Iris pigment epithelial cell (primary cell): ENCODE measurements at regions not wholly inside any gene's neighbourhood (a gene's known extent, or its start where the extent isn't known, plus 50 kb on each side); places are given as distances from the start of the nearest gene placed in this dataset.

Experiments
- DNase-seq: peaks from one replicate; pipeline ENCODE4 v3.0.0-alpha.2; 2011; ENCODE audit warnings: low read depth

GRCh38 chr2:15826273-15826717 is 114.1 kb upstream of the MYCN start:
- DNase-seq = no peak

- DNase-seq = no peak
Measured at GRCh38 chr2:15827001-15827400, 113.3 kb upstream of the MYCN start.

DNA sequence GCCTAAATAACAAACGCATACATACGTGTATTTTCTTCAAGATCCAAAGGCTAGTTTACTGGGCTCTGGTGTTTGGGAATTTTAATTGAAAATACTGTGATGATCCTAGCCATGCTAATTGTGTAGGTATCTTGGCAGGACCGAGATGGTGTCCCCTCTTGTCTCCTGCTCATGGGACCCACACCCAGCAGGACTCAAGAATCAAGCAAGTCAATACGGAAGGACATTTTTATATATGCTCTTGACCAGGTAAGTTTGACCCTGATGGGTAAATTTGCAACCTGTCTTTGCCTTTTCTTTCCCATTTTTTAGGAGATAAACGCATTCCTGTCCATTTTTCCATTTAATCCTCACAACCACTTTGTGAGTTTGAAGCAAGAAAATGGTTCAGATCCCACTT is 111.8 kb upstream of the MYCN start:
- no peak for DNase-seq

DNA sequence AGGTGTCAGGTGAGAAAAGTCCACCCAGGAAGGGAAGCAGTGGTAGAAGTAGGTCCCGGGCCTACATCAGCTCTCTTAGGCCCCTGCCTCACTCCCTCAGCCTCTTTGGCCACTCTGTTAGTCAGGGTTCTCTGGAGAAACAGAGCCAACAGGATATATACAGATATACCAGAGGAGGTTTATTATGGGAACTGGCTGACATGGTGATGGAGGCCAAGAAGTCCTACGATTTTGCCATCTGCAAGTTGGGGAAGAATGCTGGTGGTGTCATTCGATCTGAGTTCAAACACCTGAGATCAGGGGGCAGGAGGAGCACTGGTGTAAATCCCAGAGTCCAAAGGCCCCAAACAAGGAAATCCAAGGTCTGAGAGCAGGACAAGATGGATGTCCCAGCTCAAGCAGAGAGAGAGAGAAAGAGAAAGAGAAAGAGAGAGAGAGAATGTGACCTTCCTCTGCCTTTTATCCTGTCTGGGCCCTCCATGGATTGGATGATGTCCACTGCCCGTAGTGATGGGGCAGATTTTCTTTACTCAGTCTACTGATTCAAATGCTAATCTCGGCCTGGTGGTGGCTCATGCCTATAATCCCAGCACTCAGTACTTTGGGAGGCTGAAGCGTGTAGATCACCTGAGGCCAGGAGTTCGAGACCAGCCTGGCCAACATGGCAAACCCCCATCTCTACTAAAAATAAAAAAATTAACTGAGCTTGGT is 111.1 kb upstream of the MYCN start:
- no peak for DNase-seq

DNA sequence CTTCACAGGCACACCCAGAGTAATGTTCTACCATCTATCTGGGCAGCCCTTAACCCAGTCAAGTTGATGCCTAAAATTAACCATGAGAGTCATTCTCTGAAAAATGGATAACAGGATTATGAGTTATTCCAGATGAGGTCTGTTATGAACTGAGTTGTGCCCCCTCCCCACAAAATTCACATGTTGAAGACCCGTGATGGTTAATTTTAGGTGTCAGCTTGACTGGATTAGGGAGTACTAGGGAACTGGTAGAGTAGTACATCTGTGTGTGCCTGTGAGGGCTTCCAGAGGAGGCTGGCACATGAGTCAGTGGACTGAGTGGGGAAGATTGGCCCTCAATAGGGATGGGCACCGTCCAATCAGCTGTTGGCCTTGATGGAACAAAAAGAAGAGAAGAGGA is 110.4 kb upstream of the MYCN start:
- no peak for DNase-seq

DNA sequence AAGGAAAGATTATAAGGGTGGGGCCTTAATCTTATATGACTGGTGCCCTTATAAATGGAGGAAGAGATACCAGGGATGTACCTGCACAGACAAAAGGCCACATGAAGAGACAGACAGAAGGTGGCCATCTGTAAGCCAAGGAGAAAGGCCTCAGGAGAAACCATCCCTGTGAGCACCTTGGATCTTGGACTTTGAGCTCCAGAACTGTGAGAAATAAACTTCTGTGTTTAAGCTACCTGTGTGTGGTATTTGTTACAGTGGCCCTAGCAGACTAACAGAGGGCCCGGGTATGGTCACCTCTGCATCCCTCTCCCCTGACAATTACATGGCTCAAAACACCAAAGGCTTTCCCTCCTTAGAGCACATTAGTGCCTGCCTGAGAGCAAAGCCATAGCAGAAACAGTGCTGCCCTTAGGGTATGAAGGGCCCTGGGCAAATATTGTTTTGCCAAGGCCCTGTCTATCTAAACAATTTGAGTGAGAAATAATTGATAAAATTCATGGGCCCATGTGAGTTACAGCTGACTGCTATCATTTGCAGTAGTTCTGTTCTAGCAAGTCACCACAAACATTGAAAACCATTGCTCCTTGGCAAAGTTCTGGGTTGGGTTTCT is 109.3 kb upstream of the MYCN start:
- no peak for DNase-seq

DNA sequence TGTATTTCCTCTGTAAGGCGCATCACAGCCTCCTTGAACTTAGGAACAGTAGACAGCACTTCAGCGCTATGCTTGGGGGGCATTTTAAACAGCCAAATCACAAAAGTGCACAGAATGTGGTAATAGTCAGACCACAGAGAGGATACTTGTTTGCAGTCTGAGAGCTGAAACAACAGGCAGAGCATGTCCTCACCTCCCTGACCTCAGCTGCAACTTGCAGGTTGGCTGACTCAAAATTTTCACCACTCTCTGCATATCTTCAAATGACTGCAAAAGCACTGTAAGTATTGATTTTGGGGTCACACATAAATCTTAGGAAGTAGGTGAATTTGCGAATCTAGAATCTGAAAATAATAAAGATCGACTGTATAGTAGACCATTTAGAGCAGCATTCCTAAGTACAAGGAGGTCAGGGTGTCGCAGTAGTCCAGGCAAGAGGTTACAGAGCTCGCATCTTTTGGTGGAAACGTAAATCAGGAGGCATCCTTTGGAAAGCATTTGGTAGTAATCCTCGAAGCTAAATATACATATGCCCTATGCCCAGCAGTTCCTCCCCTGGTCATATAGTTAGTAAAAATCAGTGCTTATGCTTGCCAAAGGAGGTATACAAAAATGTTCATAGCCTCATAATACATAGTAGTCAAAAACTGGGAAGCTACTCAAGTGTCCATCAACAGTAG is 108.2 kb upstream of the MYCN start:
- DNase-seq = no peak

GRCh38 chr2:15832849-15833680 is 107.3 kb upstream of the MYCN start:
- no peak for DNase-seq

- no peak for DNase-seq
Measured at GRCh38 chr2:15833731-15834130, 106.6 kb upstream of the MYCN start.

DNA sequence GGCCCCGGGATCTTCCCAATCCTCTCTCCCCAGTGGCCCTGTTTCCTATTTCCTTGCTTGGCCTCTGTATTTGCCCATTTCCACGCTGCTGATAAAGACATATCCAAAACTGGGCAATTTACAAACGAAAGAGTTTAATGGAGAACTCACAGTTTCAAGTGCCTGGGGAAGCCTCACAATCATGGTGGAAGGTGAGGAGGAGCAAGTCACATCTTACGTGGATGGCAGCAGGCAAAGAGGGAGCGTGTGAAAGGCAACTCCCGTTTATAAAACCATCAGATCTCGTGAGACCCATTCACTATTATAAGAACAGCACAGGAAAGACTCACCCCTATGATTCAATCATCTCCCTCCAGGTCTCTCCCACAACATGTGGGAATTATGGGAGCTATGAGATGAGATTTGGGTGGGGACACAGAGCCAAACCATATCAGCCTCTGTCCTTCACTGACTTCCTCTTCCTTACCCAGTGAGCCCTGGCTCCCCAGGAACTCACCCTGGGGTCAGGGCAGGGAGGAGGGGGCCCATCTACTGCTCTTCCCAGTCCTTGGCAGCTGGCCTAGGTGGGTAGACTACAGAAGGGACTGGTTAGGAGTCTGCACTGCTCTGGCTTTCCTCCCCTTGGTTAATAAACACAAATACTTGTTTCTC is 105.8 kb upstream of the MYCN start:
- no peak for DNase-seq

DNA sequence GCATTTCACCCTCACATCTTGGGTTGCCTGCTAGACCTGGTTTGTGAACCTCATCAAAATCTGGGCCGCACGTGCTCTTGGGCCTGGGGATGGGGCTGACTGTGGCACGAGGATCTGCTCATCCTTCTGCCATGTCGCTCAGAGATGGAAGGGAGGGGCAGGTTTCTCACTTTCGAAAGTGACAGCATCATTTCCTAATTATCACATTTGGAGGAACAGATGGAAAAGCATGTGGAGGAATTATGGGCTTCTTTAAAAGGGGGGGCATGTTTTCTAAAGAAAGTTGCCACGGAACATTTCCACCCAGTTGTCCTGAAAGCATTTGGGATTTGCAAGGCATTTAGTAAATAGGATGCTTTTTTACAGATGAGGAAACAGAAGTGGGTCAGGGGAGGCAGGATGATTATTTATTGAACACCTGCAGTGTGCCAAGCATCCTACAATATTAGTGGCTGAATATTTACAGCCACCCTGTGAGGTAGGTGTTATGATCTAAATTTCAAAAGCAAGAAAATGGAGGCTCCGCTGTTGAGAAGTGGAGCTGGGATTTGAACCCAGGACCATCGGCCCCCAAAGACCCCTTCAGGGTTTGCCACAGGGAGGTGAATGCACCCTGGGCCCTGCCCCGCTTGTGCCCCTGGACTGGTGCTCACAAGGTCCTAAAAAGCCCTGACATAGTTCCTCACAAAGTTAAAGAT is 104.2 kb upstream of the MYCN start:
- no peak for DNase-seq

- DNase-seq = no peak
Measured at GRCh38 chr2:15836689-15837610, 103.4 kb upstream of the MYCN start.

- no peak for DNase-seq
Measured at GRCh38 chr2:15838481-15839090, 101.8 kb upstream of the MYCN start.

- no peak for DNase-seq
Measured at GRCh38 chr2:15839426-15840124, 100.8 kb upstream of the MYCN start.

GRCh38 chr2:15840148-15840547 is 100.2 kb upstream of the MYCN start:
- DNase-seq = peak; percentile 7

DNA sequence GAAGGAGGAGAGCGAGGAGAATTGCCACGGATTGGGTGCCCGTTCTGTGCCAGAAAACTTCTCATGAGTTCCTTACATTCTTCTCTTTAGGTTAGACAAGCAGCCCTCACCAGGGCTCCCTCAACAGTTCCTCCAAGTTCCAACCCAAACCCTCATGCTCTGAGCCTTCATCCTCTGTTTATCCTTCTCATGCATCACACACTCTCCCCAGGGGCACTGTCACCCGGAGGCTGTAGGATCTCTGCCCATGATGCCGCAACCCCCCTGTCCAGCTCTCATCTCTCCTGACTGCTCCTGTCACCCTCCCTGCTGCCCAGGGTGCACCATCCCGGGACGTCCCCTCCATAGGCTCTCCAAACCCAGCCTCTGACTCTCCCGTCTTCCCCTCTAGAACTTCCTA is 99.4 kb upstream of the MYCN start:
- no peak for DNase-seq

GRCh38 chr2:15841776-15842560 is 98.4 kb upstream of the MYCN start:
- DNase-seq = no peak
